Glomerular visceral epithelial cell (primary cell): ENCODE measurements at regions not wholly inside any gene's neighbourhood (a gene's known extent, or its start where the extent isn't known, plus 50 kb on each side); places are given as distances from the start of the nearest gene placed in this dataset.

ENCODE experiments used
- DNase-seq: peaks from one replicate; pipeline ENCODE4 v3.0.0-alpha.2; 2016; ENCODE audit errors: extremely low spot score

- DNase-seq: no peak
Measured at GRCh38 chr5:3393920-3394597, 201.6 kb upstream of the IRX1 start.

- no peak for DNase-seq
Measured at GRCh38 chr5:3393122-3393919, 202.3 kb upstream of the IRX1 start.

DNA sequence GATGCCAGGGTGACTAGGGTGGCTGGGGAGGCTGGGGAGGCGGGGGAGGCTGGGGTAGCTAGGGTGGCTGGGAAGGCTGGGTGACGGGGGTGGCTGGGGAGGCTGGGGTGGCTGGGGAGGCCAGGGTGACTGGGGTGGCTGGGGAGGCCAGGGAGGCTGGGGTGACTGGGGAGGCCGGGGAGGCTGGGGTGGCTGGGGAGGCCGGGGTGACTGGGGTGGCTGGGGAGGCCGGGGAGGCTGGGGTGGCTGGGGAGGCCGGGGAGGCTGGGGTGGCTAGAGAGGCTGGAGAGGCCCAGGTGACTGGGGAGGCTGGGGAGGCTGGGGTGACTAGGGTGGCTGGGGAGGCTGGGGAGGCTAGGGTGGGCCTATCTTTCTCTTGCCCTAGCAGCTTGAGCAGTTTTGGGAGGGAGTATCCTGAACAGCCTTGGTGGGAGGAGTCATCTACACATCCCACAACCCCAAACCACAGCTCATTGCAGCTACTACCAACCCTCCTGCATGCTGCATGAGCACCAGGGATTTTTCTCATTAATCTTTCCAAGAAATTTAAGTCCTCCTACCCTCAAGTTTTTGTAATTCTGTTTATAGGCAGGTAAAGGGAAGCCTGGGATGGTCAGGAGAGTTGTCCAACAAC is 203.2 kb upstream of the IRX1 start:
- peak; percentile 16 for DNase-seq

DNA sequence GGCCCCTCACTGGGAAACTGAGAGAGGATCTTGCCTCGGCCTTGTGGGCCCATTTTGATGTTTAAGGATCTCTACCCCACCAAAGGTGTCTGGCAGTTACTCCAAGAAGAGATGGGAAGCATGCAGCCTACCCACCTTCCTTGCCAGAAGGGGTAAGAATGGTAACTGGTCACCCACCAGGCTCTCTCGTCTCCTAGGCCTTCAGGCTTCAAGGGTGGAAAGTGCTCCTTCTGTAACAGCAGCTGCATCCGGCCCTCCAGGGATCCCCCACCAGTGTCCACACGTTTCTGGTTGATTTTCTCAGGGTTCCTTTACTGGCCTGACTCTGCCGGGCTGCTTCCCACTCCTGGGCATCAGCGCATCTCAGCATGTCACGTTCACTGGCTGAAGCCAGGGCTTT is 204.4 kb upstream of the IRX1 start:
- no peak for DNase-seq

DNA sequence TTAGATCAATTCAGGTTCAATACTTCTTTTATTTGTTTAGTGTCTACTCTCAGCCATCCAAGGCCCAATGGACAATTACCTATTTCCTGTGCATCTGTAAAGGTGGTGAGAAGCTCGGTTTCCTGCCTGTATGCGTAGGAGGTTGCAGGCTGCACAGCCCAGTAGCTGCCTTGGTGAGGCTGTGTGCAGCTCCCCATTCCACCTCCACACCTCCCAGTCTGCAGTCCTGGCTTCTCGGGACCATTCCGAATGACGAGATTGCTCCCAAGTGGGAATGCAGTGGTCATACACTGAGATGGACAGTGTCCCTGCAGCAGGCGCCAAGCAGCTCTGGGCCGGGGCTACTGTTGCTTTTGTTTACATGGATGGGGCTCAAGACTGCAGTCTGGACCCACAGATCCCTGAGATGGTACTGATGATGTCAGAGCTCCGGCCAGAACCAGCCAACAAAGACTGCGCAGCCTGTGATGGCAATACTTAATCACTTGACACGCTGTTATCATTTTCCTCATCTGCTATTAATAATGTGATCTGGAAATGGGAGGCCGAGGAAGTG is 206.1 kb upstream of the IRX1 start:
- DNase-seq: no peak

DNA sequence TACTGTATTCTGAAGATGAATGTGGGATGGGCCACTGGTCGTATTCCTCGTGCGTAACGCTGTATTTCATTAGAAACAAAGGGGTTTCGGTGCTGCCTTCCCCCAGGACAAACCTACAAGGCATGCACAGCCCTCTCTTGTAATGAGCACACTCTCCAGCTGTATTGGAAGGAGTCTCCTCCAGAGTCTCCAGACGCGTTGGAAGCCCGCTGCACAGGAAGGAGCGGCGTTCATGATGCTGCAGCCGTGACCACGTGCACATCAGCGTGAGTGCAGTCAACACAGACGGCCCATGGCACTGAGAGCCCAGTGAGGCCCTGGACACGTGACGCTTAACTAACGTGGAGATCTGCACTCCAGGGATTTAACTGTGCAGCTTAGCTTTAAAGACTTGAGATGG is 209.0 kb upstream of the IRX1 start:
- DNase-seq: no peak

GRCh38 chr5:3385991-3386519 is 209.6 kb upstream of the IRX1 start:
- no peak for DNase-seq

DNA sequence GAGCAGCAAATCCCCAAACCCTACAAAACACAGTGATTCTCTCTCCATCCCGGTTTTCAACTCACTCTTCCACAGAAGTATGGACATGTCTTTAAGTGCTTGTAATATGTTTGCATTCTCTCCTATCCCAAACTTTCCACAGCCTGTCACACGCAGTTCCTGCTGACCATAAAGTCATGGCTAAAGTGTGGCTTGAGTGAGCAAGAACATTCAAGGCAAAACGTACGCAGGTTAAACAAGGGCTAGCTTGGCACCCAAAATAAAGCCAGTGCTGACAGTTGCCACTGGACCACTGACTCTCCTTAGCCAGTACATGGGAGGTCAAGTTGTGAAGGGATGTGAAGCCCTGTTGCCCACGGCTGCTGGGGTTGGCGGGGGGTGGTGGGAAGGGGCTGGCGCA is 211.1 kb upstream of the IRX1 start:
- DNase-seq: no peak

DNA sequence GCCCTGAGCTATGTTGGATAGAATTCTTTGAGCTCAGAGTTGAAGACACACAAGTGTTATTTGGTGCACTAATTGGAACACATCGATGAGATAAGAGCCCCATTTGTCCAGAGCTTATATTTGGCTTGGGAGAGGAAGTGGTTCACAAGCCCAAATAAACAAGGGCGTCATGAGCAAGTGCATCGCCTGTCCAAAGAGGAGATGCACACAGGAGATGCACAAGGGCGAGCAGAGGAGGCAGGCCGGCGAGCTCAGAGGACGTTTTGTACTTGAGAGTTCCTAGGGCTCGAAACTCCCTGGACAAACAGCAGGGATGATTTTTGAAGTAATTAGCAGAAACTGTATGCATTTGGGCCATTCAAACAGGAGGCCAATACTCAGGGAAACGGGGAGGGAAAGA is 212.8 kb upstream of the IRX1 start:
- no peak for DNase-seq

GRCh38 chr5:3382151-3382550 is 213.5 kb upstream of the IRX1 start:
- no peak for DNase-seq

- DNase-seq: no peak
Measured at GRCh38 chr5:3381206-3381825, 214.3 kb upstream of the IRX1 start.

DNA sequence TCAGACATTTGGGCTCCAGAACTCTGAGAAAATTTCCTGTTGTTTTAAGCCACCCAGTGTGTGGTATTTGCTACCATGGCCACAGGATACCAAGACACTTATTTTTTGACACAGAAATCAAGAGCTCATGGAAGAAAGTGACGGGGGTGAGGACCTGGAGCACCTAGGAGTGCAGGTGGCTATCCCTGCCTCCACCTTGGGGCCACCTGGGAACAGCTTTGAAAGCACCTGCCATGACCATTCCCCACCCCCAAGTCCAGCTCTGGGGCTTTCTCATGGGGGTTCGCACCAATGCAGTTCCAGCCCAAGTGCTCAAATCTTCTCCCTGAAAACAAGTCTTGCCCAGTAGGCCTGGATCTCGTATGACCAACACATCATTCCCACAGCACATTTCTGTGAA is 214.9 kb upstream of the IRX1 start:
- DNase-seq: no peak

- DNase-seq: no peak
Measured at GRCh38 chr5:3377831-3378230, 217.8 kb upstream of the IRX1 start.

DNA sequence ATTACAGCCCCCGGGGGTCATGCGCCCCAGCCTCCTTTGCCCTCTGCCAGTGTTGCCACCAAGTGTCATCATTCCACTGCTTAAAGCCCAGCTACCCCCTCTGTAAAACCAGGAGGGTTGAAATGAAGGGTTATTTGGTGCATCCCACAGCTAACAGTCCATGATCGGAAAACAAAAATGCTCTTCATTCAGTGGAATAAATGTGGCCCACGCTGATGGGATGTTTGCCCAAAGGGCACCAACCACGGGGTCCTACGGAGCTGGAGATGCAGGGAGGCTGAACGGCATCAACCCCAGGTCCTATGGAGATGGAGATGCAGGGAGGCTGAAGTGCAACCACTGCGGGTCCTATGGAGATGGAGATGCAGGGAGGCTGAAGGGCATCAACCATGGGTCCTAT is 218.5 kb upstream of the IRX1 start:
- DNase-seq: no peak

- no peak for DNase-seq
Measured at GRCh38 chr5:3376611-3377010, 219.0 kb upstream of the IRX1 start.

- no peak for DNase-seq
Measured at GRCh38 chr5:3375586-3376311, 219.9 kb upstream of the IRX1 start.

GRCh38 chr5:3373391-3373790 is 222.2 kb upstream of the IRX1 start:
- no peak for DNase-seq

GRCh38 chr5:3372289-3372688 is 223.3 kb upstream of the IRX1 start:
- no peak for DNase-seq

GRCh38 chr5:3365501-3366215 is 230.0 kb upstream of the IRX1 start:
- DNase-seq: no peak

DNA sequence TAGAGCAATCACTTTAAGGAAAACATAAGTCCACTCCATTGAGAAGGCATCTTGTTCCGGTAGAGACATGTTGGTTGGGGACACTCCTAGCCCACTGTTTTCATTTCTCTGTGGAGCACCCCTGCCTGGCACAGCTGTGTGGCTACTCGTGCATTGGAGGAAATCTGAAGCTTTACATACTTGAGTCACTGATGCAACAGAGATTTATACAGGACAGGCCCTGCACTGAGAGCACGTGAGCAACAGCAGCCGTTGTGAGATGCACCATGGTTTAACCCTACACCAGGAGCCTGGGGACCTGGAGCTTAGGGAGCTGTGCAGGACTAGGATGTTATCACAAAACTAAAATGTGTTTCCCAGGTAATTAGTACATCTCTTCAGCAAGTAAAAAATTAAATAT is 230.7 kb upstream of the IRX1 start:
- no peak for DNase-seq

- DNase-seq: no peak
Measured at GRCh38 chr5:3364433-3364832, 231.2 kb upstream of the IRX1 start.
